ENCODE measurements at regions not wholly inside any gene's neighbourhood (a gene's known extent, or its start where the extent isn't known, plus 50 kb on each side); places are given as distances from the start of the nearest gene placed in this dataset.

- Histone ChIP-seq H3K9me3 (ENCODE audit: control insufficient read depth in 4 of 4, low read length in 3 of 4) (peaks cover 0 to 7% (median 2%) of the 10 kb centered on the region in 4 donors), H3K9ac (ENCODE audit: low read depth in 1 of 2, low read length in 2 of 2) (no peak overlapping the region), H3K4me3 (ENCODE audit: low read depth in 1 of 3, low read length in 3 of 3) (no peak overlapping the region), H3K4me1 (ENCODE audit: control insufficient read depth in 4 of 4, insufficient read depth in 4 of 4, low read length in 3 of 4) (no peaks in the 10 kb centered on the region), H3K36me3 (ENCODE audit: control insufficient read depth in 4 of 4, insufficient read depth in 3 of 4, low read depth in 1 of 4, low read length in 3 of 4) (no peaks in the 10 kb centered on the region), H3K27me3 (ENCODE audit: control insufficient read depth in 4 of 4, insufficient read depth in 4 of 4, low read length in 3 of 4) (no peaks in the 10 kb centered on the region), H3K27ac (ENCODE audit: low read depth in 1 of 2, low read length in 2 of 2) (no peak overlapping the region)
- DNase-seq (ENCODE audit: low spot score) = no peak
- TF ChIP-seq REST (IDR thresholded peaks at IDR 0.05) (no peak), MAX (IDR thresholded peaks at IDR 0.05) (no peak), FOXA2 (IDR thresholded peaks at IDR 0.05) (no peak), HNF4A (conservative IDR thresholded peaks at IDR 0.05) (no peak), RAD21 (IDR thresholded peaks at IDR 0.05) (no peak), ZBTB33 (IDR thresholded peaks at IDR 0.05) (no peak), ATF3 (IDR thresholded peaks at IDR 0.05) (no peak), GABPA (IDR thresholded peaks at IDR 0.05 in 1 of 2, conservative IDR thresholded peaks at IDR 0.05 in 1 of 2) (no peak), FOXA1 (IDR thresholded peaks at IDR 0.05) (no peak), SP1 (IDR thresholded peaks at IDR 0.05) (no peak), EGR1 (IDR thresholded peaks at IDR 0.05; ENCODE audit: low read depth in 2 of 2) (no peak), CTCF (IDR thresholded peaks at IDR 0.05; ENCODE audit: low read depth, low read length, missing input control) (no peak), TAF1 (conservative IDR thresholded peaks at IDR 0.05) (no peak), NR2F2 (IDR thresholded peaks at IDR 0.05) (no peak), JUND (IDR thresholded peaks at IDR 0.05) (no peak), RXRA (IDR thresholded peaks at IDR 0.05) (no peak)
- WGBS = 87% methylated on average over 4 of the region's 4 CpGs
Measured at GRCh38 chr9:88889386-88889785, 101.9 kb upstream of the S1PR3 start.

GRCh38 chr9:88890546-88890945 lies 100.7 kb upstream of the S1PR3 start:
- DNase-seq (ENCODE audit: low spot score) = no peak
- H3K9ac ChIP-seq (ENCODE audit: low read depth in 1 of 2, low read length in 2 of 2) = no peak overlapping the region
- H3K27me3 ChIP-seq (ENCODE audit: control insufficient read depth in 4 of 4, insufficient read depth in 4 of 4, low read length in 3 of 4) = no peaks in the 10 kb centered on the region
- H3K4me1 ChIP-seq (ENCODE audit: control insufficient read depth in 4 of 4, insufficient read depth in 4 of 4, low read length in 3 of 4) = no peaks in the 10 kb centered on the region
- no peak overlapping the region for H3K4me3 ChIP-seq (ENCODE audit: low read depth in 1 of 3, low read length in 3 of 3)
- WGBS = 84% methylated on average over 4 of the region's 4 CpGs
- no peaks in the 10 kb centered on the region for H3K36me3 ChIP-seq (ENCODE audit: control insufficient read depth in 4 of 4, insufficient read depth in 3 of 4, low read depth in 1 of 4, low read length in 3 of 4)
- peaks cover 0 to 7% (median 2%) of the 10 kb centered on the region in 4 donors for H3K9me3 ChIP-seq (ENCODE audit: control insufficient read depth in 4 of 4, low read length in 3 of 4)
- TF ChIP-seq TAF1 (conservative IDR thresholded peaks at IDR 0.05) (no peak), SP1 (IDR thresholded peaks at IDR 0.05) (no peak)
- no peak overlapping the region for H3K27ac ChIP-seq (ENCODE audit: low read depth in 1 of 2, low read length in 2 of 2)

All from liver (tissue), 8 donors.